GM21526 (cell line): ENCODE measurements at regions not wholly inside any gene's neighbourhood (a gene's known extent, or its start where the extent isn't known, plus 50 kb on each side); places are given as distances from the start of the nearest gene placed in this dataset.

Experiments used
- ATAC-seq: cut with Tn5 transposase; IDR thresholded peaks from one replicate; pipeline ENCODE4 v1.9.1; 2021; ENCODE audit warnings: moderate library complexity; ENCODE audit not compliant: unreplicated experiment, low FRiP score

- ATAC-seq = no peak
Measured at GRCh38 chr3:106756901-106757300, 620.3 kb upstream of the CCDC54 start.

- ATAC-seq = no peak
Measured at GRCh38 chr3:106758459-106758858, 618.8 kb upstream of the CCDC54 start.

- ATAC-seq = no peak
Measured at GRCh38 chr3:106759731-106760130, 617.5 kb upstream of the CCDC54 start.

GRCh38 chr3:106765342-106765741, 611.9 kb upstream of the CCDC54 start:
- no peak for ATAC-seq

GRCh38 chr3:106768941-106769480, 608.2 kb upstream of the CCDC54 start:
- no peak for ATAC-seq

GRCh38 chr3:106773795-106774194, 603.4 kb upstream of the CCDC54 start:
- ATAC-seq = no peak

- no peak for ATAC-seq
Measured at GRCh38 chr3:106783231-106783630, 594.0 kb upstream of the CCDC54 start.

- no peak for ATAC-seq
Measured at GRCh38 chr3:106789276-106789675, 588.0 kb upstream of the CCDC54 start.

GRCh38 chr3:106792716-106793115, 584.5 kb upstream of the CCDC54 start:
- ATAC-seq = no peak

GRCh38 chr3:106794442-106794841, 582.8 kb upstream of the CCDC54 start:
- no peak for ATAC-seq

- no peak for ATAC-seq
Measured at GRCh38 chr3:106795553-106795952, 581.7 kb upstream of the CCDC54 start.

- no peak for ATAC-seq
Measured at GRCh38 chr3:106797461-106797860, 579.8 kb upstream of the CCDC54 start.

GRCh38 chr3:106805625-106806024, 571.6 kb upstream of the CCDC54 start:
- no peak for ATAC-seq

- no peak for ATAC-seq
Measured at GRCh38 chr3:106806964-106807363, 570.3 kb upstream of the CCDC54 start.

- no peak for ATAC-seq
Measured at GRCh38 chr3:106809041-106809440, 568.2 kb upstream of the CCDC54 start.

- ATAC-seq = no peak
Measured at GRCh38 chr3:106809623-106810299, 567.5 kb upstream of the CCDC54 start.

- no peak for ATAC-seq
Measured at GRCh38 chr3:106810300-106810875, 566.9 kb upstream of the CCDC54 start.

- no peak for ATAC-seq
Measured at GRCh38 chr3:106811376-106811775, 565.9 kb upstream of the CCDC54 start.

GRCh38 chr3:106813742-106814141, 563.5 kb upstream of the CCDC54 start:
- no peak for ATAC-seq

- ATAC-seq = no peak
Measured at GRCh38 chr3:106814231-106814630, 563.0 kb upstream of the CCDC54 start.

GRCh38 chr3:106816838-106817237, 560.4 kb upstream of the CCDC54 start:
- no peak for ATAC-seq

- no peak for ATAC-seq
Measured at GRCh38 chr3:106817706-106818105, 559.5 kb upstream of the CCDC54 start.
